ENCODE measurements at regions not wholly inside any gene's neighbourhood (a gene's known extent, or its start where the extent isn't known, plus 50 kb on each side); places are given as distances from the start of the nearest gene placed in this dataset.

- TF ChIP-seq EZH2phosphoT487 (IDR thresholded peaks at IDR 0.05) (no peak), CTCF (IDR thresholded peaks at IDR 0.05) (no peak)
These were observed 291.7 kb upstream of the UGT8 start for GRCh38 chr4:114306946-114307345.
